Smooth muscle cell (in vitro differentiated cells): ENCODE measurements at regions not wholly inside any gene's neighbourhood (a gene's known extent, or its start where the extent isn't known, plus 50 kb on each side); places are given as distances from the start of the nearest gene placed in this dataset.
"Not testable (repeated sequence)": the region's sequence is repeated elsewhere in the genome, so short reads cannot be mapped to it uniquely, and the experiment has no call there.

Experiments
- DNase-seq: peaks from one replicate; lab custom pipeline; 2025; ENCODE audit not compliant: unreplicated experiment; lab: John Stamatoyannopoulos, UW
- H2AFZ ChIP-seq: fragments of 200-600 bp; sonication (generic); 2 replicates; pipeline ENCODE4 v1.6.0; 2016; ENCODE audit warnings: antibody characterized with exemption, low read depth, mild to moderate bottlenecking
- H3F3A ChIP-seq: fragments of 200-600 bp; sonication (generic); 2 replicates; pipeline ENCODE4 v1.6.0; 2017; ENCODE audit warnings: antibody characterized with exemption, low read depth
- H3K27ac ChIP-seq: fragments of 200-600 bp; sonication (generic); 2 replicates; pipeline ENCODE4 v1.5.1; 2016; ENCODE audit warnings: low read depth, mild to moderate bottlenecking
- H3K27me3 ChIP-seq: fragments of 200-600 bp; sonication (generic); 2 replicates; pipeline ENCODE4 v1.6.1; 2016; ENCODE audit warnings: low read depth, mild to moderate bottlenecking
- H3K36me3 ChIP-seq: fragments of 200-600 bp; sonication (generic); 2 replicates; pipeline ENCODE4 v1.5.1; 2016; ENCODE audit warnings: low read depth
- H3K4me1 ChIP-seq: fragments of 200-600 bp; sonication (generic); 2 replicates; pipeline ENCODE4 v1.5.1; 2016; ENCODE audit warnings: low read depth
- H3K4me2 ChIP-seq: fragments of 200-600 bp; sonication (generic); 2 replicates; pipeline ENCODE4 v1.6.0; 2016; ENCODE audit warnings: mild to moderate bottlenecking
- H3K4me3 ChIP-seq: fragments of 200-600 bp; sonication (generic); 2 replicates; pipeline ENCODE4 v1.5.1; 2016; ENCODE audit warnings: mild to moderate bottlenecking
- H3K79me2 ChIP-seq: fragments of 200-600 bp; sonication (generic); 2 replicates; pipeline ENCODE4 v1.6.0; 2016; ENCODE audit warnings: low read depth, mild to moderate bottlenecking
- H3K9ac ChIP-seq: fragments of 200-600 bp; sonication (generic); 2 replicates; pipeline ENCODE4 v1.6.0; 2016; ENCODE audit warnings: low read depth
- H3K9me3 ChIP-seq: fragments of 200-600 bp; sonication (generic); replicated peaks from 2 replicates; pipeline ENCODE4 v1.5.1; 2016; ENCODE audit warnings: low read depth
- H4K20me1 ChIP-seq: fragments of 200-600 bp; sonication (generic); 2 replicates; pipeline ENCODE4 v1.6.0; 2016; ENCODE audit warnings: low read depth
- WGBS: methylation state at CpG from one replicate; pipeline ENCODE4 v1.1.7; 2016; ENCODE audit warnings: low lambda C conversion rate; 5-methylcytosine and 5-hydroxymethylcytosine counted together
- TF ChIP-seq, protein P1 (sequence below): fragments of 200-600 bp; sonication (generic); IDR thresholded peaks from 2 replicates; pipeline ENCODE4 v1.5.1; 2017; ENCODE audit warnings: borderline replicate concordance, mild to moderate bottlenecking, antibody characterized with exemption; ENCODE audit not compliant: insufficient read depth, poor library complexity, severe bottlenecking

DNA sequence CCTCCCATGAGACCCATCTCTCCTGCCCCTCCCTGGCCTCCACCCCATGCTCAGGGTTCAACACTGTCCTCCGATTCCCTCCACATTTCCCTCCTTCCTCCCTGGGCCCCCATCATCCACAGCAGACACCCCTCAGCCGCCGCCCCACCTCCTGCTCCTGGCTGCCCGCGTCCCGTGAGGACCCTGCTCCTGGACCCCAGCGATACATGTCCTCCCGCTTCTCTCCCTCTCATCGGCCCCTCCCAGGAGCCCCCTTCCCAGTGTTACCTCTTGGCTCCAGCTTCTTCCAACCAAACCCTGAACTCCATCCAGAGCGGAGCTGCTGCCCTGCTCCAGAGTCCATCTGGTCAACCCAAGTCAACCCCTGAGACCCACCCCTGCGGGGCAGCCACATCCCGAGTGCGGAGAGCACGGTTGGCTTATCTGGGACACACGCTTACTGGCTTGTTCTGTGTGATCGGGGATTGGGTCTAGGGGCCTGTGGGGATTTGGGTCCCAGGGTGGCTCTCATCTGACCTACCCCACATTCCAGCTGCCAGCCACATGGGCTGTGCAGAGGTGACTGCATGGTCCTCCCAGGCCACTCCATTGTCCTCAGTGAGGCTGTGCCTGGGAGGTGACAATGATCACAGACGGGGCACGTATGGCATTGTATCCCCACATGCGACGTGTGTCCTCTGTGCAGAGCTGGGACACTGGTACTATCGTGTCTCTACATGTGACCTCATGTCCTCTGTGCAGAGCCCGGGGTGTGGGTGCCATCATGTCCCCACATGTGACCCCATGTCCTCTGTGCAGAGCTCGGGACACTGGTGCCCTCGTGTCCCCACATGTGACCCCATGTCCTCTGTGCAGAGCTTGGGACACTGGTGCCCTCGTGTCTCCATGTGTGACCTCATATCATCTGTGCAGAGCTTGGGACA, 333.6 kb downstream of the ADGRD1 start:
- WGBS = 94% methylated on average over 19 of the region's 25 CpGs

DNA sequence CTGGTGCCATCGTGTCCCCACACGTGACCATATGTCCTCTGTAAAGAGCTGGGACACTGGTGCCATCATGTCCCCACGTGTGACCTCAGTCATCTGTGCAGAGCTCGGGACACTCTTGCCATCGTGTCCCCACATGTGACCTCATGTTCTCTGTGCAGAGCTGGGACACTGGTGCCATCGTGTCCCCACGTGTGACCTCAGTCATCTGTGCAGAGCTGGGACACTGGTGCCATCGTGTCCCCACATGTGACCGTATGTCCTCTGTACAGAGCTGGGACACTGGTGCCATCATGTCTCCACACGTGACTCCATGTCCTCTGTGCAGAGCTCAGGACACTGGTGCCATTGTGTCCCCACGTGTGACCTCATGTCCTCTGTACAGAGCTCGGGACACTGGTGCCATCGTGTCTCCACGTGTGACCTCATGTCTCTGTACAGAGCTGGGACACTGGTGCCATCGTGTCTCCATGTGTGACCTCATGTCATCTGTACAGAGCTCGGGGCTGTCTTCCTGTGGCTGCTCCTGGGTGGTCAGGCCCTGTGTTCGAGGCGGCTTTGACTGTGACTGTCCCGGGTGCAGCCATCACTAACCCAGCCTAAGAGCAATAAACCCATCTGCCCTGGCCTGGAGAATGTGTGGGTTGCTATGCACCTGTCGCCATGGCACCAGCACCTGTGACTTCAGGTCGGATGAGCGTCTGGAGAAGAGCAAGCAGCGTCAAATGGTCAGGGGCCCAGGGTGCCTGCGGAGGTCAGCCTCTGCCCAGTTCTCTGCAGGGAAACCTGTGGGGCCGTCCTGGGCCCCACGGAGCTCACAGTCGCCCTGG, 334.4 kb downstream of the ADGRD1 start:
- Histone ChIP-seq H3K9ac (no peak overlapping the region), H4K20me1 (no peaks in the 10 kb centered on the region), H3K9me3 (no peaks in the 10 kb centered on the region), H3K4me2 (no peak overlapping the region), H3K79me2 (no peaks in the 10 kb centered on the region), H3K4me1 (no peaks in the 10 kb centered on the region), H3K27me3 (no peaks in the 10 kb centered on the region), H2AFZ (no peak overlapping the region), H3K36me3 (no peaks in the 10 kb centered on the region), H3K4me3 (no peak overlapping the region), H3F3A (no peaks in the 10 kb centered on the region), H3K27ac (no peak overlapping the region)
- WGBS = 89% methylated on average over 27 of the region's 27 CpGs
- TF ChIP-seq, protein P1, sequence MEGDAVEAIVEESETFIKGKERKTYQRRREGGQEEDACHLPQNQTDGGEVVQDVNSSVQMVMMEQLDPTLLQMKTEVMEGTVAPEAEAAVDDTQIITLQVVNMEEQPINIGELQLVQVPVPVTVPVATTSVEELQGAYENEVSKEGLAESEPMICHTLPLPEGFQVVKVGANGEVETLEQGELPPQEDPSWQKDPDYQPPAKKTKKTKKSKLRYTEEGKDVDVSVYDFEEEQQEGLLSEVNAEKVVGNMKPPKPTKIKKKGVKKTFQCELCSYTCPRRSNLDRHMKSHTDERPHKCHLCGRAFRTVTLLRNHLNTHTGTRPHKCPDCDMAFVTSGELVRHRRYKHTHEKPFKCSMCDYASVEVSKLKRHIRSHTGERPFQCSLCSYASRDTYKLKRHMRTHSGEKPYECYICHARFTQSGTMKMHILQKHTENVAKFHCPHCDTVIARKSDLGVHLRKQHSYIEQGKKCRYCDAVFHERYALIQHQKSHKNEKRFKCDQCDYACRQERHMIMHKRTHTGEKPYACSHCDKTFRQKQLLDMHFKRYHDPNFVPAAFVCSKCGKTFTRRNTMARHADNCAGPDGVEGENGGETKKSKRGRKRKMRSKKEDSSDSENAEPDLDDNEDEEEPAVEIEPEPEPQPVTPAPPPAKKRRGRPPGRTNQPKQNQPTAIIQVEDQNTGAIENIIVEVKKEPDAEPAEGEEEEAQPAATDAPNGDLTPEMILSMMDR = no peak
- DNase-seq = no peak

More for the DNA sequence above, 333.6 kb downstream of the ADGRD1 start:
- H3K27ac ChIP-seq = no peak overlapping the region
- no peaks in the 10 kb centered on the region for H4K20me1 ChIP-seq
- H3K9me3 ChIP-seq = no peaks in the 10 kb centered on the region
- no peaks in the 10 kb centered on the region for H3K79me2 ChIP-seq
- no peak for DNase-seq
- H3K27me3 ChIP-seq = no peaks in the 10 kb centered on the region
- H2AFZ ChIP-seq = no peak overlapping the region
- H3K4me1 ChIP-seq = no peaks in the 10 kb centered on the region
- H3K4me3 ChIP-seq = no peak overlapping the region
- no peaks in the 10 kb centered on the region for H3F3A ChIP-seq
- no peaks in the 10 kb centered on the region for H3K36me3 ChIP-seq
- TF ChIP-seq, protein P1 = no peak
- no peak overlapping the region for H3K9ac ChIP-seq
- H3K4me2 ChIP-seq = no peak overlapping the region

DNA sequence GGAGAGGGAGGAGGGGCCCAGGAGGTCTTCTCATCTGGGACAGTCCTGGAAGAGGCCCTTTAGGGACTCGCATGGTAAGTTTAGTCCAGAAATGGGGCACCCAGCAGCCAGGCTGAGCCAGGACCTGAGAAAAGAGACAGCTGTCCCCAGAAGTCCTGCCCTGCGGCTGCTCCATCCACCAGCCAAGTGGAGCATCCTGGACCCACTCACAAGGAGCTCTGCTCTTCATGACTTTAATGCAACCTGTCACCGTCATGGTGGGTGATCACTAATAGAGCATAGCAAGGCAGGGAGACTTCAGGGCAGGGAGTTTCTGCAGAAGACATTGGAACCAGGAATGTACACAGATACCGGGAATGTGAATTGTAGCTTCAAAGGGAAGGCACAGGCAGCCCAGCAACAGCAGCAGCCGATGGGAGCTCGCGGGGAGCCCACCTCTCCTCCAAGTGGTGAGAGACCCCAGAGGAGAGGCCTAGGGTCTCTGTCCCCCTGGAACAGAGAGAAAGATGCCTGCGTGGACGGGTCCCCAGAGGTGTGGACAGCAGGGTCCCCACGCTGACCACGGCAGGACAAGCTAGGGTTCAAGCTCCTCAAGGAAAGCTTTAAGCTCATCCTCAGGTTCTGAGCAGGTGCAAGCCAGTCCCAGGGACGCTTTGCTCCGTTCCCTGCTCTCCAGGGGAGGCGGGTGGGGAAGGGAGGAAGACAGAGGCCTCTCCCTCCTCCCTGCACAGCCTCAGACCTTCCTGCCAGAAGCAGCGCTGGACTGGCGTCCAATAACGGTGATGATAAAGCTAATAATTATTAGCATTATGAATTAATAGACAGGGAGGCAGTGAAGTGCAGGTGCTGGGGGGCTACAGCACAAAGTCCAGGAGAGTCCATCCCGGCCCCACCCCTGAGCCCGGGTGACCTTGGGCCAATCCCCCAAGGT, 335.3 kb downstream of the ADGRD1 start:
- not testable (repeated sequence) for H3K9me3 ChIP-seq, H3K4me3 ChIP-seq, H3K27ac ChIP-seq, H3K79me2 ChIP-seq, H3F3A ChIP-seq, H3K36me3 ChIP-seq, H3K4me2 ChIP-seq, H3K9ac ChIP-seq, H3K27me3 ChIP-seq, H3K4me1 ChIP-seq, DNase-seq, H4K20me1 ChIP-seq, H2AFZ ChIP-seq
- WGBS = 92% methylated on average over 18 of the region's 19 CpGs

DNA sequence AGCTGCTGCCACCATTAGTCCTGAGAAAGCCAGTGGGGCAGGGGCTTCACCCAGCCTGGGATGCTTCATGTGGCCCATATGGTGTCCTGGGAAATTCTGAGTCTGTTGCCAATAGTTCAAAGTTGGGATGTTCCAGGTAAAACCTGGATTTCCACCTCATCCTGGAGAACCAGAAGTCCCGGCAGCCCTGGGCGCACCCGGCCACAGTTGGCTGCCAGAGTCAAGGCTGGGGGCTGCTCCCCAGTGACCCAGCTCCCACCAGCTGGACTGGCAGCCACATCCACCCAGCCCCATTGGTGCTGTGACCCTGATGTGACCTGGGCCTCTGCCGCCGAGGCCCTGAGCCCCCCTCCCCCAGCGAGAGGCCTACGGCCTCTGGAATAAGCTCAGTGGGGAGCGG, 336.1 kb downstream of the ADGRD1 start:
- H3K79me2 ChIP-seq, H2AFZ ChIP-seq, H3K27me3 ChIP-seq, H3K4me2 ChIP-seq, H3K9ac ChIP-seq, DNase-seq, H3K4me3 ChIP-seq, H3F3A ChIP-seq, H4K20me1 ChIP-seq, H3K4me1 ChIP-seq, H3K9me3 ChIP-seq, H3K36me3 ChIP-seq, H3K27ac ChIP-seq: not testable (repeated sequence)
- 84% methylated on average over 8 of the region's 8 CpGs for WGBS
